GM19025 (cell line): ENCODE measurements at regions not wholly inside any gene's neighbourhood (a gene's known extent, or its start where the extent isn't known, plus 50 kb on each side); places are given as distances from the start of the nearest gene placed in this dataset.

ENCODE experiments used
- ATAC-seq: cut with Tn5 transposase; IDR thresholded peaks from one replicate; pipeline ENCODE4 v1.9.1; 2021; ENCODE audit warnings: mild to moderate bottlenecking, low read depth, moderate library complexity; ENCODE audit not compliant: unreplicated experiment

GRCh38 chr5:72623936-72624335 is 116.7 kb upstream of the ZNF366 start:
- no peak for ATAC-seq

GRCh38 chr5:72623323-72623722 is 116.1 kb upstream of the ZNF366 start:
- ATAC-seq: no peak

- ATAC-seq: no peak
These were observed 115.1 kb upstream of the ZNF366 start for GRCh38 chr5:72622170-72622760.

- ATAC-seq: no peak
These were observed 114.4 kb upstream of the ZNF366 start for GRCh38 chr5:72621576-72621975.

- no peak for ATAC-seq
These were observed 112.5 kb upstream of the ZNF366 start for GRCh38 chr5:72619677-72620076.

- no peak for ATAC-seq
These were observed 112.0 kb upstream of the ZNF366 start for GRCh38 chr5:72619251-72619650.

GRCh38 chr5:72618708-72619107 is 111.5 kb upstream of the ZNF366 start:
- ATAC-seq: no peak

GRCh38 chr5:72615061-72615460 is 107.9 kb upstream of the ZNF366 start:
- no peak for ATAC-seq

GRCh38 chr5:72613515-72613914 is 106.3 kb upstream of the ZNF366 start:
- no peak for ATAC-seq

GRCh38 chr5:72612810-72613209 is 105.6 kb upstream of the ZNF366 start:
- no peak for ATAC-seq

- ATAC-seq: peak; percentile 64
These were observed 104.0 kb upstream of the ZNF366 start for GRCh38 chr5:72611118-72611730.

- no peak for ATAC-seq
These were observed 101.7 kb upstream of the ZNF366 start for GRCh38 chr5:72608926-72609325.

GRCh38 chr5:72608297-72608696 is 101.1 kb upstream of the ZNF366 start:
- no peak for ATAC-seq

- no peak for ATAC-seq
These were observed 100.2 kb upstream of the ZNF366 start for GRCh38 chr5:72607381-72607780.

- ATAC-seq: no peak
These were observed 99.3 kb upstream of the ZNF366 start for GRCh38 chr5:72606525-72606924.

- no peak for ATAC-seq
These were observed 98.4 kb upstream of the ZNF366 start for GRCh38 chr5:72605632-72606031.

GRCh38 chr5:72604798-72605154 is 97.6 kb upstream of the ZNF366 start:
- no peak for ATAC-seq

- ATAC-seq: no peak
These were observed 97.0 kb upstream of the ZNF366 start for GRCh38 chr5:72604111-72604797.

- no peak for ATAC-seq
These were observed 95.8 kb upstream of the ZNF366 start for GRCh38 chr5:72602696-72603685.

GRCh38 chr5:72601861-72602260 is 94.7 kb upstream of the ZNF366 start:
- ATAC-seq: no peak

GRCh38 chr5:72600391-72600981 is 93.3 kb upstream of the ZNF366 start:
- no peak for ATAC-seq
